GM19468 (cell line): ENCODE measurements at regions not wholly inside any gene's neighbourhood (a gene's known extent, or its start where the extent isn't known, plus 50 kb on each side); places are given as distances from the start of the nearest gene placed in this dataset.

Experiments
- ATAC-seq: cut with Tn5 transposase; IDR thresholded peaks from one replicate; pipeline ENCODE4 v1.9.1; 2021; ENCODE audit warnings: mild to moderate bottlenecking, moderate library complexity, moderate number of reproducible peaks; ENCODE audit not compliant: unreplicated experiment; ENCODE audit errors: extremely low read depth

- no peak for ATAC-seq
These were observed 56.0 kb upstream of the CD53 start for GRCh38 chr1:110816945-110817344.

- no peak for ATAC-seq
These were observed 61.4 kb upstream of the CD53 start for GRCh38 chr1:110811529-110811928.

GRCh38 chr1:110800079-110800478, 72.9 kb upstream of the CD53 start:
- ATAC-seq: no peak

- ATAC-seq: no peak
These were observed 74.2 kb upstream of the CD53 start for GRCh38 chr1:110798691-110799256.

GRCh38 chr1:110788673-110789072, 84.3 kb upstream of the CD53 start:
- ATAC-seq: no peak

GRCh38 chr1:110787328-110788071, 85.4 kb upstream of the CD53 start:
- peak; percentile 64 for ATAC-seq

- ATAC-seq: no peak
These were observed 86.1 kb upstream of the CD53 start for GRCh38 chr1:110786802-110787327.

- no peak for ATAC-seq
These were observed 87.3 kb upstream of the CD53 start for GRCh38 chr1:110785612-110786011.

- no peak for ATAC-seq
These were observed 87.9 kb upstream of the CD53 start for GRCh38 chr1:110785055-110785454.

- no peak for ATAC-seq
These were observed 89.5 kb upstream of the CD53 start for GRCh38 chr1:110783292-110783918.

- no peak for ATAC-seq
These were observed 91.4 kb upstream of the CD53 start for GRCh38 chr1:110781525-110781924.

- ATAC-seq: no peak
These were observed 92.1 kb upstream of the CD53 start for GRCh38 chr1:110780600-110781484.

GRCh38 chr1:110779636-110780035, 93.3 kb upstream of the CD53 start:
- ATAC-seq: no peak

GRCh38 chr1:110778821-110779220, 94.1 kb upstream of the CD53 start:
- ATAC-seq: no peak

GRCh38 chr1:110777228-110777627, 95.7 kb upstream of the CD53 start:
- no peak for ATAC-seq

- no peak for ATAC-seq
These were observed 98.5 kb upstream of the CD53 start for GRCh38 chr1:110774398-110774797.

- no peak for ATAC-seq
These were observed 99.1 kb upstream of the KCNA3 start for GRCh38 chr1:110773813-110774212.

GRCh38 chr1:110771245-110772022, 96.7 kb upstream of the KCNA3 start:
- ATAC-seq: no peak

GRCh38 chr1:110770832-110771231, 96.1 kb upstream of the KCNA3 start:
- no peak for ATAC-seq

GRCh38 chr1:110768605-110769004, 93.9 kb upstream of the KCNA3 start:
- no peak for ATAC-seq
